Transverse colon (tissue), 4 donors: ENCODE measurements at regions not wholly inside any gene's neighbourhood (a gene's known extent, or its start where the extent isn't known, plus 50 kb on each side); places are given as distances from the start of the nearest gene placed in this dataset.

Experiments
- DNase-seq: peaks from one replicate; pipeline ENCODE4 v3.0.0-alpha.2; 2019
- H3K27ac ChIP-seq, 4 donors: fragments of 200-600 bp; sonication (generic); 2 replicates each; pipeline ENCODE4 v1.5.1; 2016 to 2018; ENCODE audit warnings: inconsistent platforms in 4 of 4
- H3K27me3 ChIP-seq: fragments of 200-600 bp; sonication (generic); 2 replicates; pipeline ENCODE4 v1.5.1; 2017; ENCODE audit warnings: inconsistent platforms
- H3K36me3 ChIP-seq, 4 donors: fragments of 200-600 bp; sonication (generic); 2 replicates each; pipeline ENCODE4 v1.5.1; 2017 to 2019; ENCODE audit warnings: inconsistent platforms in 4 of 4
- H3K4me1 ChIP-seq, 4 donors: fragments of 200-600 bp; sonication (generic); 2 replicates each; pipeline ENCODE4 v1.5.1; 2017 to 2020; ENCODE audit warnings: inconsistent platforms in 4 of 4
- H3K4me3 ChIP-seq, 4 donors: fragments of 200-600 bp; sonication (generic); 1 replicate in 1 of 4; 2 replicates in 3 of 4; pipeline versions ENCODE4 v1.5.1 to v1.6.1; 2017 to 2019; ENCODE audit warnings: inconsistent platforms in 4 of 4
- H3K9me3 ChIP-seq, 2 donors: fragments of 200-600 bp; sonication (generic); 2 replicates each; pipeline ENCODE4 v1.5.1; 2017 to 2019; ENCODE audit warnings: inconsistent platforms in 2 of 2
- CTCF ChIP-seq, 5 experiments: fragments of 200-600 bp in 3 of 5; fragments of 450-650 bp in 2 of 5; sonication (generic) in 3 of 5; IDR thresholded peaks; 1 replicate in 2 of 5; 2 replicates in 3 of 5; pipeline ENCODE4 v1.5.1; 2016 to 2017; ENCODE audit warnings: antibody characterized with exemption in 5 of 5, inconsistent platforms in 3 of 5, mild to moderate bottlenecking in 2 of 5, moderate library complexity in 1 of 5
- EP300 ChIP-seq: sonication (generic); formaldehyde crosslinking; IDR thresholded peaks from one replicate; pipeline ENCODE4 v1.6.1; 2017; ENCODE audit warnings: antibody characterized with exemption, low read depth
- POLR2A ChIP-seq: fragments of 450-650 bp; IDR thresholded peaks from one replicate; pipeline ENCODE4 v1.6.1; 2016; ENCODE audit warnings: antibody characterized with exemption, mild to moderate bottlenecking, moderate library complexity
- POLR2AphosphoS5 ChIP-seq, 3 donors: sonication (generic); formaldehyde crosslinking; IDR thresholded peaks; one replicate each; pipeline ENCODE4 v1.6.1; 2016; ENCODE audit warnings: antibody characterized with exemption in 3 of 3
- WGBS, 2 donors: methylation state at CpG; one replicate each; pipeline ENCODE4 v1.1.5; 2018; ENCODE audit warnings: low coverage in 1 of 2; 5-methylcytosine and 5-hydroxymethylcytosine counted together
- in situ Hi-C, 4 donors: fragments of 200-750 bp; cut with MboI; loops; one replicate each; pipeline versions ENCODE4 v1.15.0 to v1.15.1; 2017; ENCODE audit warnings: low sequenced_read_pairs in 3 of 4, low pct_ligation_motif_present in 1 of 4, low pct_unique_long_range_greater_than_20kb in 1 of 4
- intact Hi-C: fragments of 100-400 bp; cut with DNase I; formaldehyde crosslinking; loops from one replicate; pipeline ENCODE4 v1.15.1; 2023; ENCODE audit warnings: low total_unique reads

GRCh38 chrX:42538405-42538804 lies 239.6 kb downstream of the PPP1R2C start:
- H3K36me3 ChIP-seq: no peaks in the 10 kb centered on the region
- DNase-seq: no peak
- no peaks in the 10 kb centered on the region for H3K27me3 ChIP-seq
- H3K9me3 ChIP-seq: no peaks in the 10 kb centered on the region
- no peaks in the 10 kb centered on the region for H3K4me1 ChIP-seq
- H3K27ac ChIP-seq: no peak overlapping the region
- intact Hi-C loops: no loop called here
- H3K4me3 ChIP-seq: no peak overlapping the region
- in situ Hi-C loops: no loop called here
- TF ChIP-seq EP300 (no peak), POLR2AphosphoS5 (IDR thresholded peaks at IDR 0.05) (no peak), POLR2A (no peak), CTCF (IDR thresholded peaks at IDR 0.05) (no peak)
- 61% methylated on average over 2 of the region's 2 CpGs; no CpG with 5 or more reads in 1 of the 2 donors for WGBS, 2 donors

- intact Hi-C loops (no loop called here), in situ Hi-C loops (no loop called here)
- Histone ChIP-seq H3K36me3 (no peaks in the 10 kb centered on the region), H3K27me3 (no peaks in the 10 kb centered on the region), H3K27ac (no peak overlapping the region), H3K4me1 (no peaks in the 10 kb centered on the region), H3K9me3 (no peaks in the 10 kb centered on the region), H3K4me3 (no peak overlapping the region)
- DNase-seq: no peak
- no peak for TF ChIP-seq EP300
- no peak for TF ChIP-seq POLR2AphosphoS5 (IDR thresholded peaks at IDR 0.05)
- no peak for TF ChIP-seq CTCF (IDR thresholded peaks at IDR 0.05)
- no peak for TF ChIP-seq POLR2A
- WGBS, 2 donors: 67 to 68% methylated on average over 2 to 3 of the region's 3 CpGs
These were observed 241.7 kb downstream of the PPP1R2C start for GRCh38 chrX:42536286-42536685.

GRCh38 chrX:42535233-42535632 lies 242.7 kb downstream of the PPP1R2C start:
- intact Hi-C loops: no loop called here
- no peaks in the 10 kb centered on the region for H3K9me3 ChIP-seq
- in situ Hi-C loops: no loop called here
- H3K4me3 ChIP-seq: no peak overlapping the region
- TF ChIP-seq POLR2A: no peak
- TF ChIP-seq POLR2AphosphoS5 (IDR thresholded peaks at IDR 0.05): no peak
- no peak for TF ChIP-seq CTCF (IDR thresholded peaks at IDR 0.05)
- no peak for TF ChIP-seq EP300
- H3K27me3 ChIP-seq: no peaks in the 10 kb centered on the region
- H3K36me3 ChIP-seq: no peaks in the 10 kb centered on the region
- no peak overlapping the region for H3K27ac ChIP-seq
- 73% methylated on average over 2 of the region's 2 CpGs; no CpG with 5 or more reads in 1 of the 2 donors for WGBS, 2 donors
- no peak for DNase-seq
- H3K4me1 ChIP-seq: no peaks in the 10 kb centered on the region

GRCh38 chrX:42533761-42534160 lies 244.2 kb downstream of the PPP1R2C start:
- 70% methylated on average over 2 of the region's 2 CpGs; no CpG with 5 or more reads in 1 of the 2 donors for WGBS, 2 donors
- in situ Hi-C loops: no loop called here
- no peaks in the 10 kb centered on the region for H3K27me3 ChIP-seq

More at GRCh38 chrX:42533761-42534160, 244.2 kb downstream of the PPP1R2C start:
- Histone ChIP-seq H3K4me3 (no peak overlapping the region), H3K27ac (no peak overlapping the region), H3K36me3 (no peaks in the 10 kb centered on the region), H3K4me1 (no peaks in the 10 kb centered on the region), H3K9me3 (no peaks in the 10 kb centered on the region)
- TF ChIP-seq POLR2A (no peak), POLR2AphosphoS5 (IDR thresholded peaks at IDR 0.05) (no peak), EP300 (no peak), CTCF (IDR thresholded peaks at IDR 0.05) (no peak)
- DNase-seq: no peak
- intact Hi-C loops: no loop called here
